Mucosa of descending colon (tissue), 3 donors: ENCODE measurements at regions not wholly inside any gene's neighbourhood (a gene's known extent, or its start where the extent isn't known, plus 50 kb on each side); places are given as distances from the start of the nearest gene placed in this dataset.
"Not testable (repeated sequence)": the region's sequence is repeated elsewhere in the genome, so short reads cannot be mapped to it uniquely, and the experiment has no call there.

Experiments
- ATAC-seq: fragments of 200-7000 bp; cut with Tn5 transposase; one replicate; pipeline ENCODE4 v1.9.1; 2020; ENCODE audit warnings: mild to moderate bottlenecking, moderate library complexity
- DNase-seq, 3 donors: peaks; one replicate each; pipeline ENCODE4 v3.0.0-alpha.2; 2020
- H3K36me3 ChIP-seq: fragments of 200-600 bp; one replicate; pipeline ENCODE4 v1.8.0; 2021; ENCODE audit warnings: low read depth, mild to moderate bottlenecking
- H3K4me1 ChIP-seq: fragments of 200-600 bp; one replicate; pipeline ENCODE4 v1.8.0; 2021; ENCODE audit warnings: low read depth, mild to moderate bottlenecking
- H3K4me3 ChIP-seq: fragments of 200-600 bp; one replicate; pipeline ENCODE4 v1.8.0; 2021; ENCODE audit warnings: mild to moderate bottlenecking
- H3K9me3 ChIP-seq: fragments of 200-600 bp; one replicate; pipeline ENCODE4 v1.8.0; 2021; ENCODE audit warnings: mild to moderate bottlenecking
- intact Hi-C, 2 donors: fragments of 100-400 bp; cut with DNase I in 1 of 2; cut with micrococcal nuclease in 1 of 2; formaldehyde crosslinking; loops; one replicate each; pipeline versions ENCODE4 v1.11.0 to v1.11.1; 2022; cut with DNase I, micrococcal nuclease
- TF ChIP-seq, protein P1 (sequence below): fragments of 200-600 bp; IDR thresholded peaks from one replicate; pipeline ENCODE4 v1.8.0; 2022; ENCODE audit warnings: antibody characterized with exemption, mild to moderate bottlenecking
- donor health status: DM: no; HTN: no; CAD: no; lungs with moderate emphysema.
- donor health status: DM: no; HTN: no; CAD: no.
- donor health status: DM: no; HTN: yes; CAD: no.

DNA sequence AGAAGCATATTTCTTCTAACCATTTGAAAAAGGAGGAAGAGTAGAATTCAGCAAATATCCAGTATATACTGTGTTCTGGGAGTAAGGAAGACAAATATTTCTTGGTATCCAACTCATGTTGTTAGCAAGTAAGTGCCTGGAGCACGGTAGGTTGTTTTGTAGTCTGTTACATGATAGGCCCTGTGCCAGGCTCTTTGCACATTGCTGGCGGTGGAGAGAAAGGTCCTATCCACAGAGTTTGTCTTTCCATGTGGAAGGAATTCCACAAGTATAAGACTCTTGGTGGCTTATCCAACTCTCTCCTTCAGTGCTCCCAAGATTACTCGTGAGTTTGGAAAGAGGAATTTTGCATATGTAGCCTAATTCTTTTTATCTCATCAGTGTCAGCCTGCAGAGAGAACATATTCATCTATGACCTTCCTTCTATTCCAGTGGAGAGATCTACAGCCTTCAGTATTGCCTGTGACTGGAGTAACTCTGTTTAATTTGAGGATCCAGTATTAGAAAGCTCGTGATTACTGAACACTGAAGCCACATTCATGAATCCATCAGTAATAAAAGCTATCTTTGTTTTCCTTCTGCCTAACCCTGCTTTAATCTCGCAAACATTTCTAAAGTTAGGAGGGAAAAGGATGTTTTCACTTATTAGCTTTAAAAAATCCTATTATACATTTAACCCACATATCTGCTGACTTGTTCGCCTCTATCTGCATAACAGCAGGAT is 183.9 kb upstream of the CSNK1A1L start:
- no peak overlapping the region for H3K4me3 ChIP-seq
- no peaks in the 10 kb centered on the region for H3K4me1 ChIP-seq
- H3K36me3 ChIP-seq = no peaks in the 10 kb centered on the region
- ATAC-seq (no peak), DNase-seq (no peak)
- TF ChIP-seq, protein P1, sequence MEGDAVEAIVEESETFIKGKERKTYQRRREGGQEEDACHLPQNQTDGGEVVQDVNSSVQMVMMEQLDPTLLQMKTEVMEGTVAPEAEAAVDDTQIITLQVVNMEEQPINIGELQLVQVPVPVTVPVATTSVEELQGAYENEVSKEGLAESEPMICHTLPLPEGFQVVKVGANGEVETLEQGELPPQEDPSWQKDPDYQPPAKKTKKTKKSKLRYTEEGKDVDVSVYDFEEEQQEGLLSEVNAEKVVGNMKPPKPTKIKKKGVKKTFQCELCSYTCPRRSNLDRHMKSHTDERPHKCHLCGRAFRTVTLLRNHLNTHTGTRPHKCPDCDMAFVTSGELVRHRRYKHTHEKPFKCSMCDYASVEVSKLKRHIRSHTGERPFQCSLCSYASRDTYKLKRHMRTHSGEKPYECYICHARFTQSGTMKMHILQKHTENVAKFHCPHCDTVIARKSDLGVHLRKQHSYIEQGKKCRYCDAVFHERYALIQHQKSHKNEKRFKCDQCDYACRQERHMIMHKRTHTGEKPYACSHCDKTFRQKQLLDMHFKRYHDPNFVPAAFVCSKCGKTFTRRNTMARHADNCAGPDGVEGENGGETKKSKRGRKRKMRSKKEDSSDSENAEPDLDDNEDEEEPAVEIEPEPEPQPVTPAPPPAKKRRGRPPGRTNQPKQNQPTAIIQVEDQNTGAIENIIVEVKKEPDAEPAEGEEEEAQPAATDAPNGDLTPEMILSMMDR = no peak
- no peaks in the 10 kb centered on the region for H3K9me3 ChIP-seq
- intact Hi-C loops = no loop called here

DNA sequence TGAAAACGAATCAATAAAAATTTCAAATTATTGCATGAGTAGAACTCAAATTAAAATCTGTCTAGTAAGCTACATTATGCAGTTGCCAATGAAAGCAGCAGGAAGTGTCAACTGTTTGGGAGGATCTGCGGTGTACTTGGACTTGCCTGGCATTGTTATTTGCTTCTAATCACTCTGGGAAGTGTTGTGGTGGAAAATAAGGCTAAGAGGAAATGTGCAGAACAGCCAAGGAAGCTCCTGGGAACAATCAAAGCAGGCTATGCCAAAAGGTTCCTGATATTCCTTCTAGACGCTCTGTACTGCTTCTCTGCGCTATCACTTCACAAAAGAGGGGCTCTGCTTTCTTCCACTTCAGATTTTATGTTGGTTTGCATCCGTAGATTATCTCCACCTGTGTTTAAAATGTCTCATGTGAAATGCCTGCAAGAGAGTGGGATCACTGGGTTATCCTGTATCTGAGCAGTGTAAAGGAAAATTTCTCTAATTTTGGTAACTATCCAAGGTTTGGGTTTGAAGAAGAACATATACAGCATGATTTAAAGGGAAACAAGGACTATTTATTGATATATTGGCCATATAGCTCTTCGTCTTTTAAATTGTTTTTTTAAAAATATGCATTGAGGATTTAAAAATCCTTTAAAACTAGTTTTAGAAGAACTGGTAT is 182.7 kb upstream of the CSNK1A1L start:
- Histone ChIP-seq H3K36me3 (no peaks in the 10 kb centered on the region), H3K4me3 (no peak overlapping the region), H3K4me1 (no peaks in the 10 kb centered on the region), H3K9me3 (no peaks in the 10 kb centered on the region)
- no peak for ATAC-seq
- no peak for DNase-seq
- TF ChIP-seq, protein P1 = no peak
- intact Hi-C loops = no loop called here

DNA sequence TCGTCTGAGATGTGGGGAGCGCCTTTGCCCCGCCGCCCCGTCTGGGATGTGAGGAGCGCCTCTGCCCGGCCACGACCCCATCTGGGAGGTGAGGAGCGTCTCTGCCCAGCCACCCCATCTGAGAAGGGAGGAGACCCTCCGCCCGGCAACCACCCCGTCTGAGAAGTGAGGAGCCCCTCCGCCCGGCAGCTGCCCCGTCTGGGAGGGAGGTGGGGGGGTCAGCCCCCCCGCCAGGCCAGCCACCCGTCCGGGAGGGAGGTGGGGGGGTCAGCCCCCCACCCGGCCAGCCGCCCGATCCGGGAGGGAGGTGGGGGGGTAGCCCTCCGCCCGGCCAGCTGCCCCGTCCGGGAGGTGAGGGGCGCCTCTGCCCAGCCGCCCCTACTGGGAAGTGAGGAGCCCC is 174.8 kb upstream of the CSNK1A1L start:
- DNase-seq, H3K4me1 ChIP-seq, H3K9me3 ChIP-seq, H3K36me3 ChIP-seq, intact Hi-C loops, ATAC-seq, H3K4me3 ChIP-seq: not testable (repeated sequence)

DNA sequence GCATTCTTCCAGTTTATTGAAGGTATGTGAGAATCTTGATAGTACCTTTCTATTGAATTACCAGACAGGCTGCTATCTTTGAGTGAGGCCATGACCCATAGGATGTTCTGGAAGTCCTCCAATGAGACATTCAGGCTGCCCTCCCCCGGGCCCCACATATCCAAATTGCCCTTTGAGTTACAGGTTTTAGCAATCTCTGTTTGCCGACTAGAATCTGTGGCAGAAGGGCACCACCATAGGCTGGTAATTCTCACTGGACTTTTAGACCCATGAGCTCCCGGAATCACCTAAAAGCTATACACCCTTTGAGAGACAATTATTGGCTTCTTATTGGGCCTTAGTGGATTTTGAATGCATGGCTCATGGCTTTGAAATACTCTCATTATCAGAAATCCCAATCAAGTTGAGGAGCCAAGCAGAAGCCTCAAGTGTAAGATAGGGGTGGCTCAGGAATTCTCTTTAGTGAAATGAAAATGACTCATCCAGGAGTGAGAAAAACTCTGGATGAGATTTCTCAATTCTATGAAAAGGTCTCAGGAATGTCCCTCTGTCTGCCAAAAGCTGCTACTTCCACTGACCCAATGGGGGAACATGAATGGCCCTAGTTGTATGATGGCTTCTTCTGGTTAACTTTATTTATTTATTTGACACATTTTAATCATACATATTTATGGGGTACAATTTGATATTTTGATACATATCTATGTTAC is 172.1 kb upstream of the CSNK1A1L start:
- no peak for ATAC-seq
- Histone ChIP-seq H3K4me3 (no peak overlapping the region), H3K9me3 (peaks cover 7% of the 10 kb centered on the region), H3K36me3 (no peaks in the 10 kb centered on the region), H3K4me1 (no peaks in the 10 kb centered on the region)
- TF ChIP-seq, protein P1 = no peak
- intact Hi-C loops = no loop called here
- no peak for DNase-seq

DNA sequence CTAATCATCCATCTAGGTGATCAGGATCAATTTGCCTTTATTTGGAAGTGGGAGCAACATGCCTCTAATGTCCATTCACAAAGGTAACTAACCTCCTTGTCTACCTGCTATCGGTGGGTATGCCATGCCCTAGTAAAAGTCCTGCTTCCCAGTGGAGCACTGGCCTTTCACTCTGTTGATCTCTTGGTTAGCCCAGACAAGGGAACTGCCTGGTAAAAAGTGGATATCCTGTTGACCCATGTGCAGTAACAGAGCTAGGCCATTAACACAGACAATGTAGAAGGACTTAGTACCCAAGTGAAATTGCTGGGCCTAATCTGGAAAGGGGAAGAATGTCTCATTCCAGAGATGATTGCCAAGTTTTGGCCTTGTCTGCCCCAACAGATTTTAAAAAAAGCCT is 171.5 kb upstream of the CSNK1A1L start:
- intact Hi-C loops = no loop called here
- H3K36me3 ChIP-seq = no peaks in the 10 kb centered on the region
- no peaks in the 10 kb centered on the region for H3K4me1 ChIP-seq
- TF ChIP-seq, protein P1 = no peak
- no peak for DNase-seq
- peaks cover 7% of the 10 kb centered on the region for H3K9me3 ChIP-seq
- no peak overlapping the region for H3K4me3 ChIP-seq
- ATAC-seq = no peak
